HEK293T (cell line): ENCODE measurements at regions not wholly inside any gene's neighbourhood (a gene's known extent, or its start where the extent isn't known, plus 50 kb on each side); places are given as distances from the start of the nearest gene placed in this dataset.

Experiments
- BHLHE40 ChIP-seq: fragments of 450-650 bp; IDR thresholded peaks from 2 replicates; pipeline ENCODE4 v1.6.1; 2016; ENCODE audit warnings: mild to moderate bottlenecking, moderate library complexity, borderline replicate concordance
- FOXK2 ChIP-seq: fragments of 450-650 bp; IDR thresholded peaks from 2 replicates; pipeline ENCODE4 v1.6.1; 2016; ENCODE audit warnings: mild to moderate bottlenecking
- HDGF ChIP-seq: fragments of 450-650 bp; IDR thresholded peaks from 2 replicates; pipeline ENCODE4 v1.6.1; 2017; ENCODE audit warnings: antibody characterized with exemption, borderline replicate concordance
- NFRKB ChIP-seq: fragments of 450-650 bp; IDR thresholded peaks from 2 replicates; pipeline ENCODE4 v1.6.1; 2016; ENCODE audit warnings: mild to moderate bottlenecking, moderate library complexity
- SP1 ChIP-seq: fragments of 450-650 bp; IDR thresholded peaks from 2 replicates; pipeline ENCODE4 v1.6.1; 2017
- TF ChIP-seq, protein P1 (sequence below): fragments of 450-650 bp; IDR thresholded peaks from 2 replicates; pipeline ENCODE4 v1.6.1; 2016

- no peak for TF ChIP-seq NFRKB
- no peak for TF ChIP-seq BHLHE40
- TF ChIP-seq FOXK2 = no peak
- TF ChIP-seq, protein P1, sequence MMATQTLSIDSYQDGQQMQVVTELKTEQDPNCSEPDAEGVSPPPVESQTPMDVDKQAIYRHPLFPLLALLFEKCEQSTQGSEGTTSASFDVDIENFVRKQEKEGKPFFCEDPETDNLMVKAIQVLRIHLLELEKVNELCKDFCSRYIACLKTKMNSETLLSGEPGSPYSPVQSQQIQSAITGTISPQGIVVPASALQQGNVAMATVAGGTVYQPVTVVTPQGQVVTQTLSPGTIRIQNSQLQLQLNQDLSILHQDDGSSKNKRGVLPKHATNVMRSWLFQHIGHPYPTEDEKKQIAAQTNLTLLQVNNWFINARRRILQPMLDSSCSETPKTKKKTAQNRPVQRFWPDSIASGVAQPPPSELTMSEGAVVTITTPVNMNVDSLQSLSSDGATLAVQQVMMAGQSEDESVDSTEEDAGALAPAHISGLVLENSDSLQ = no peak
- no peak for TF ChIP-seq SP1
- no peak for TF ChIP-seq HDGF
Observed at GRCh38 chr11:121928597-121929580, 187.1 kb downstream of the BLID start.
